ENCODE measurements at regions not wholly inside any gene's neighbourhood (a gene's known extent, or its start where the extent isn't known, plus 50 kb on each side); places are given as distances from the start of the nearest gene placed in this dataset.

- Mint-ChIP-seq H3K9me3 (ENCODE audit: unreplicated experiment) (no peaks in the 10 kb centered on the region), H3K4me3 (ENCODE audit: unreplicated experiment) (no peak overlapping the region), H3K4me1 (ENCODE audit: low read depth, unreplicated experiment) (no peaks in the 10 kb centered on the region), H3K27me3 (ENCODE audit: insufficient read depth, unreplicated experiment) (no peaks in the 10 kb centered on the region), H3K36me3 (ENCODE audit: insufficient read depth, unreplicated experiment) (no peaks in the 10 kb centered on the region), H3K27ac (ENCODE audit: unreplicated experiment) (no peak overlapping the region)
- POLR2A ChIA-PET: no interaction called here
- no peak overlapping the region for H3K4me3 ChIP-seq (ENCODE audit: low read depth, low read length)
- CTCF ChIA-PET: no interaction called here
- no peaks in the 10 kb centered on the region for H3K4me1 ChIP-seq
- DNase-seq: no peak
- no peaks in the 10 kb centered on the region for H3K27me3 ChIP-seq (replicated peaks; ENCODE audit: control insufficient read depth, insufficient read depth, low read length)
- no peaks in the 10 kb centered on the region for H3K9me3 ChIP-seq
- no peak for TF ChIP-seq CTCF (IDR thresholded peaks at IDR 0.05; ENCODE audit: insufficient read depth in 1 of 2, low read depth in 1 of 2, low read length in 1 of 2, severe bottlenecking in 1 of 2, unreplicated experiment in 1 of 2)
- no peaks in the 10 kb centered on the region for H3K36me3 ChIP-seq (ENCODE audit: control insufficient read depth, insufficient read depth, low read length)
- intact Hi-C loops (cut with micrococcal nuclease; ENCODE audit: unreplicated experiment): no loop called here
- BruUV-seq (replicated peaks): no TSS peak
Observed at GRCh38 chr6:140245296-140246040, 871.0 kb upstream of the CITED2 start.

GRCh38 chr6:140237251-140237650, 862.8 kb upstream of the CITED2 start:
- H3K27ac Mint-ChIP-seq (ENCODE audit: unreplicated experiment): no peak overlapping the region
- H3K36me3 Mint-ChIP-seq (ENCODE audit: insufficient read depth, unreplicated experiment): no peaks in the 10 kb centered on the region
- Histone ChIP-seq H3K9me3 (no peaks in the 10 kb centered on the region), H3K36me3 (ENCODE audit: control insufficient read depth, insufficient read depth, low read length) (no peaks in the 10 kb centered on the region), H3K4me1 (no peaks in the 10 kb centered on the region), H3K4me3 (ENCODE audit: low read depth, low read length) (no peak overlapping the region), H3K27me3 (replicated peaks; ENCODE audit: control insufficient read depth, insufficient read depth, low read length) (no peaks in the 10 kb centered on the region)
- H3K4me3 Mint-ChIP-seq (ENCODE audit: unreplicated experiment): no peak overlapping the region
- TF ChIP-seq CTCF (IDR thresholded peaks at IDR 0.05; ENCODE audit: insufficient read depth in 1 of 2, low read depth in 1 of 2, low read length in 1 of 2, severe bottlenecking in 1 of 2, unreplicated experiment in 1 of 2): no peak
- H3K4me1 Mint-ChIP-seq (ENCODE audit: low read depth, unreplicated experiment): no peaks in the 10 kb centered on the region
- DNase-seq: no peak
- peaks cover 11% of the 10 kb centered on the region for H3K9me3 Mint-ChIP-seq (ENCODE audit: unreplicated experiment)
- intact Hi-C loops (cut with micrococcal nuclease; ENCODE audit: unreplicated experiment): no loop called here
- ChIA-PET CTCF (no interaction called here), POLR2A (no interaction called here)
- no TSS peak for BruUV-seq (replicated peaks)
- no peaks in the 10 kb centered on the region for H3K27me3 Mint-ChIP-seq (ENCODE audit: insufficient read depth, unreplicated experiment)

GRCh38 chr6:140236732-140237131, 862.3 kb upstream of the CITED2 start:
- intact Hi-C loops (cut with micrococcal nuclease; ENCODE audit: unreplicated experiment): no loop called here
- H3K4me1 ChIP-seq: no peaks in the 10 kb centered on the region
- CTCF ChIA-PET: no interaction called here

More at GRCh38 chr6:140236732-140237131, 862.3 kb upstream of the CITED2 start:
- no peaks in the 10 kb centered on the region for H3K27me3 Mint-ChIP-seq (ENCODE audit: insufficient read depth, unreplicated experiment)
- Histone ChIP-seq H3K4me3 (ENCODE audit: low read depth, low read length) (no peak overlapping the region), H3K9me3 (no peaks in the 10 kb centered on the region), H3K27me3 (replicated peaks; ENCODE audit: control insufficient read depth, insufficient read depth, low read length) (no peaks in the 10 kb centered on the region), H3K36me3 (ENCODE audit: control insufficient read depth, insufficient read depth, low read length) (no peaks in the 10 kb centered on the region)
- DNase-seq: no peak
- H3K4me3 Mint-ChIP-seq (ENCODE audit: unreplicated experiment): no peak overlapping the region
- H3K4me1 Mint-ChIP-seq (ENCODE audit: low read depth, unreplicated experiment): no peaks in the 10 kb centered on the region
- no TSS peak for BruUV-seq (replicated peaks)
- H3K9me3 Mint-ChIP-seq (ENCODE audit: unreplicated experiment): peaks cover 17% of the 10 kb centered on the region
- TF ChIP-seq CTCF (IDR thresholded peaks at IDR 0.05; ENCODE audit: insufficient read depth in 1 of 2, low read depth in 1 of 2, low read length in 1 of 2, severe bottlenecking in 1 of 2, unreplicated experiment in 1 of 2): no peak
- POLR2A ChIA-PET: no interaction called here
- no peak overlapping the region for H3K27ac Mint-ChIP-seq (ENCODE audit: unreplicated experiment)
- no peaks in the 10 kb centered on the region for H3K36me3 Mint-ChIP-seq (ENCODE audit: insufficient read depth, unreplicated experiment)
